Bronchial epithelial cell (primary cell): ENCODE measurements at regions not wholly inside any gene's neighbourhood (a gene's known extent, or its start where the extent isn't known, plus 50 kb on each side); places are given as distances from the start of the nearest gene placed in this dataset.
"Not testable (repeated sequence)": the region's sequence is repeated elsewhere in the genome, so short reads cannot be mapped to it uniquely, and the experiment has no call there.

ENCODE experiments used
- DNase-seq: peaks from one replicate; pipeline ENCODE4 v3.0.0-alpha.2; 2010; ENCODE audit warnings: low read depth
- FAIRE-seq: peaks from 2 replicates; lab custom pipeline; 2011; peaks lifted over from hg19 to GRCh38; lab: Jason Lieb, UNC
- H3K27me3 ChIP-seq: 2 replicates; pipeline ENCODE4 v1.5.1; 2011; ENCODE audit warnings: low read length; ENCODE audit not compliant: control insufficient read depth, insufficient read depth
- H3K36me3 ChIP-seq: 2 replicates; pipeline ENCODE4 v1.5.1; 2011; ENCODE audit warnings: low read length; ENCODE audit not compliant: control insufficient read depth, insufficient read depth
- H3K4me3 ChIP-seq: 2 replicates; pipeline ENCODE4 v1.5.1; 2011; ENCODE audit warnings: mild to moderate bottlenecking, low read depth, low read length, control low read depth
- CTCF ChIP-seq: IDR thresholded peaks from 2 replicates; pipeline ENCODE4 v1.5.1; 2011; ENCODE audit warnings: mild to moderate bottlenecking, moderate library complexity, low read length, control low read depth, inconsistent platforms; ENCODE audit not compliant: insufficient read depth, severe bottlenecking

DNA sequence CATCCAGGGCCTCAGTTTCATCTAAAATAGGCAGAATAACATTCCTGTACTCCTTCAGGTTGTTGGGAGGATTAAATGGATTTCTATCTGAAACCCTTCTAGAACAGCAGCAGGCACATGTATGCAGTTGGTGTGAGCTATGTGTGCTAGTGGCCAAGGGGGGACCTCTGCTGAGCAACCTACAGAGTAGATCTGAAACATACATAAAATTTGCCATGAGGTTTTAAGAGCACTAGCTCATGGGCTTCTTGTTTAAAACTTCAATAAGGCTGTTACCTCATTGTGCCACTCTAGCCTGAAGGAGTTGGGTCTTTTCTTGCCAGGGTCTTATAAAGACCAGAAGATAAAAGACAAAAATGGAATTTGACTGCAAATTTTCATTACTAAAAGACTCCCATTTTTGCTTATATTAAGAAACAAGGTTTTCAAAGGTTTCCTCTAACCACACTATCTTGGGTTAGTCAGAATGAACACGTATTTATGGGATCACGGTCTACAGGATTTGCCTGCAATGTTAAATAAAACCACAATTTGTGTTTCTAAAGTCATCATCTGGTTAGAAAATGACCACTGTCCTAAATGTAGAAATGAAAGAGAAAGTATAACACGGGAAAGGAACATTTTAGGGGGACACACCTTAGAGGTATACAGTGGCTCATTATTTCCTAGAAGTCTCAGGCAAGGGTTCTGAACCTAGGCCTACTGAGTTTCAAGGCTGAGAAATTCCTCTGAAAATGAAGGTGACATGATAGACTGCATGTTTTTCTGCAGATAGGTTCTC, 144.9 kb upstream of the OLIG3 start:
- Histone ChIP-seq H3K27me3 (no peaks in the 10 kb centered on the region), H3K4me3 (no peak overlapping the region), H3K36me3 (no peaks in the 10 kb centered on the region)
- FAIRE-seq (no peak), DNase-seq (no peak)
- TF ChIP-seq CTCF: no peak

DNA sequence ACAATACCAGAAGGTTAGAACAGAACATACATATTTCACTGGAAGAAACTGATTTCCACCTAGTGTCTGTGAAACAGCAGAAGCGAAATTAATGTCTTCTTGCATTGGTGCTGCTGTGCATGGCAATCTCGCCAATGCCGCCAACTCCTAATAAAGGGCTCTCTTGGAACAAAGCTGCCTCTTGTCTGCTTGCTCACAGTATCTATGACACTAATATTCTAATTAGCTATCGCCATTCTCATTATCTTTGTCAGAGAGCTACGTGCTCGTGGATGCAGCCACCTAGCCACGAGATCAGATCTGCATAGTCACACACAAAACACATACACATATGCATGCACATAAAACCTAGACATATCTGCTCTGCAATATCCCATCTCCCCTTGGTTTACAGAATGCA, 145.9 kb upstream of the OLIG3 start:
- FAIRE-seq: no peak
- H3K4me3 ChIP-seq: no peak overlapping the region
- no peaks in the 10 kb centered on the region for H3K27me3 ChIP-seq
- DNase-seq: no peak
- H3K36me3 ChIP-seq: no peaks in the 10 kb centered on the region
- no peak for TF ChIP-seq CTCF

DNA sequence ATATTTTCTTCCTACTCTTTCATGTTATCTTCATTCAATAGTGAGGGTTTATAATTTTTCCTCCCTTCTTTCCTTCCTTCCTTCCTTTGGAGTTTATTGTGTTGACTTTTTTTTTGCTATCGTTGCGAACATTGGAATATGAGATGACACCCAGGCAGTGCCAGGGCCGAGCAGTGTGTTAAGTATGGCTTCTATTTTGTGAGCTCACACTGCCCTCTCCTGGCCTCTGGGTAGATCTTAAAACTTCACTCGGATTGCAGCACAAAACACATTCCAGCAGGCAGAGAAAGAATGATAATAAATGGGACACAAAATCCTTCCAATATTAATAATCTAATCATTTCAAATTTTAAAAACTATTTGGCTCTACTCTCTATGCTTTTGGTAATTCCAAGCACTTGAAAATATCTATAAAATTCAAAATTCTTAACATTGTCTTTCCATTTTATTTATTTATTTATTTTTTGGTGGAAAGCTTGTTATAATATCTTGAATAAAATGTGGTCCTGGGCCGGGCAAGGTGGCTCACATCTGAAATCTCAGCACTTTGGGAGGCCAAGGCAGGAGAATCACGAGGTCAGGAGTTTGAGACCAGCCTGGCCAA, 147.4 kb upstream of the OLIG3 start:
- peak; percentile 61 for TF ChIP-seq CTCF

DNA sequence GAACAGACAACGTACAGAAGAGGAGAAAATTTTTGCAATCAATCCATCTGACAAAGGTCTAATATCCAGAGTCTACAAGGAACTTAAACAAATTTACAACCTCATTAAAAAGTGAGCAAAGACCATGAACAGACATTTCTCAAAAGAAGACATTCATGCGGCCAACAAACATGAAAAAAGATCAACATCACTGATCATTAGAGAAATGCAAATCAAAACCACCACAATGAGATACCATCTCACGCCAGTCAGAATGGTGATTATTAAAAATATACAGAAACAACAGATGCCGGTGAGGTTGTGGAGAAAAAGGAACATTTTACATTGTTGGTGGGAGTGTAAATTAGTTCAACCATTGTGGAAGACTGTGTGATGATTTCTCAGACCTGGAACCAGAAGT, 149.0 kb upstream of the OLIG3 start:
- not testable (repeated sequence) for FAIRE-seq, H3K36me3 ChIP-seq, H3K27me3 ChIP-seq, DNase-seq, H3K4me3 ChIP-seq

More for the DNA sequence above, 147.4 kb upstream of the OLIG3 start:
- no peak for FAIRE-seq
- no peak overlapping the region for H3K4me3 ChIP-seq
- H3K36me3 ChIP-seq: no peaks in the 10 kb centered on the region
- DNase-seq: peak; percentile 65
- H3K27me3 ChIP-seq: no peaks in the 10 kb centered on the region

GRCh38 chr6:137643644-137644043, 149.4 kb upstream of the OLIG3 start:
- not testable (repeated sequence) for H3K4me3 ChIP-seq, H3K27me3 ChIP-seq, H3K36me3 ChIP-seq, DNase-seq, FAIRE-seq

- FAIRE-seq: no peak
Measured at GRCh38 chr6:137645850-137646249, 151.7 kb upstream of the OLIG3 start.

More at GRCh38 chr6:137645850-137646249, 151.7 kb upstream of the OLIG3 start:
- DNase-seq: no peak
- no peak for TF ChIP-seq CTCF
- Histone ChIP-seq H3K36me3 (no peaks in the 10 kb centered on the region), H3K4me3 (no peak overlapping the region), H3K27me3 (no peaks in the 10 kb centered on the region)
